MM.1S (cell line): ENCODE measurements at regions not wholly inside any gene's neighbourhood (a gene's known extent, or its start where the extent isn't known, plus 50 kb on each side); places are given as distances from the start of the nearest gene placed in this dataset.

ENCODE experiments used
- CTCF ChIP-seq: fragments of 300-600 bp; sonication (generic); IDR thresholded peaks from 2 replicates; pipeline ENCODE4 v1.5.1; 2016; ENCODE audit warnings: antibody characterized with exemption, low read length, mixed read lengths
- EZH2 ChIP-seq: fragments of 300-600 bp; sonication (generic); optimal IDR thresholded peaks from 2 replicates; pipeline ENCODE3; 2017; ENCODE audit warnings: low read depth, mild to moderate bottlenecking, antibody characterized with exemption, low read length, mixed read lengths

- TF ChIP-seq CTCF (no peak), EZH2 (no peak)
Measured at GRCh38 chr13:106621833-106622232, 53.9 kb upstream of the ARGLU1 start.
